SK-N-SH (cell line): ENCODE measurements at regions not wholly inside any gene's neighbourhood (a gene's known extent, or its start where the extent isn't known, plus 50 kb on each side); places are given as distances from the start of the nearest gene placed in this dataset.

Experiments used
- EZH2phosphoT487 ChIP-seq: fragments of 200-600 bp; sonication (generic); IDR thresholded peaks from 2 replicates; pipeline ENCODE4 v1.6.1; 2017; ENCODE audit warnings: low read depth, mixed run types, mild to moderate bottlenecking, antibody characterized with exemption, moderate library complexity, borderline replicate concordance
- FOXJ3 ChIP-seq: sonication (generic); formaldehyde crosslinking; IDR thresholded peaks from 2 replicates; pipeline ENCODE4 v1.5.1; 2020; ENCODE audit warnings: mild to moderate bottlenecking, missing genetic modification reagents
- POLR2AphosphoS5 ChIP-seq: IDR thresholded peaks from 2 replicates; pipeline ENCODE4 v1.6.1; 2012; ENCODE audit warnings: low read depth, low read length
- RCOR1 ChIP-seq: fragments of 150-350 bp; IDR thresholded peaks from 2 replicates; pipeline ENCODE4 v1.6.1; 2017; ENCODE audit warnings: antibody characterized with exemption, low read length
- RFX5 ChIP-seq: IDR thresholded peaks from 2 replicates; pipeline ENCODE4 v1.6.1; 2012; ENCODE audit warnings: mild to moderate bottlenecking, improper control_type of control experiment, low read length
- RXRA ChIP-seq: IDR thresholded peaks from 2 replicates; pipeline ENCODE4 v1.4.0; 2012; ENCODE audit warnings: low read depth, mild to moderate bottlenecking, borderline replicate concordance
- TEAD4 ChIP-seq: IDR thresholded peaks from 2 replicates; pipeline ENCODE4 v1.4.0; 2012; ENCODE audit warnings: mild to moderate bottlenecking, borderline replicate concordance; ENCODE audit not compliant: insufficient read depth
- TF ChIP-seq, protein P1 (sequence below): IDR thresholded peaks from 2 replicates; pipeline ENCODE4 v1.4.0; 2012; ENCODE audit warnings: low read depth, borderline replicate concordance
- TF ChIP-seq, protein P2 (sequence below): fragments of 200-600 bp; sonication (generic); IDR thresholded peaks from 2 replicates; pipeline ENCODE4 v1.6.1; 2017; ENCODE audit warnings: antibody characterized with exemption, mild to moderate bottlenecking, moderate library complexity

DNA sequence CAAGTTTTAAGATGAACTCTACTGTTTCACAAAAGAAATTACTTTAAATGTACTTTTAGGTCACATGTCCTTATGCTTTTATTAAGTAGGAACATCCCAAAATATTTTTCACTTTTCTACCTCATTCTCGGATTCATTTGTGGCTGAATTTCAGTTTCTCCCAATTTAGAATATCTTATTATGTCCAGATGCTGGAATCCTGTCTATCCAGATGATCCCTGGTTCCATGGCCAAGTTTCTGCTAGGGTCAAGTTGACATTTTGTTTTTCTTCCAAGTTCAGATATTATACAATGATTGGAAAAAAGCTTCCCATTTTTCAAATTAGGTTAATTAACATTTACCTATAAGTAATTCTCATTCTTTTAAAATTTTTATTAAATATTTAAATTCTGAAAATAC lies 181.8 kb upstream of the SLC16A7 start:
- TF ChIP-seq RFX5 (no peak), POLR2AphosphoS5 (no peak), RXRA (no peak), FOXJ3 (CRISPR knock-in tag) (no peak), EZH2phosphoT487 (no peak), RCOR1 (no peak), TEAD4 (no peak)
- TF ChIP-seq, protein P1, sequence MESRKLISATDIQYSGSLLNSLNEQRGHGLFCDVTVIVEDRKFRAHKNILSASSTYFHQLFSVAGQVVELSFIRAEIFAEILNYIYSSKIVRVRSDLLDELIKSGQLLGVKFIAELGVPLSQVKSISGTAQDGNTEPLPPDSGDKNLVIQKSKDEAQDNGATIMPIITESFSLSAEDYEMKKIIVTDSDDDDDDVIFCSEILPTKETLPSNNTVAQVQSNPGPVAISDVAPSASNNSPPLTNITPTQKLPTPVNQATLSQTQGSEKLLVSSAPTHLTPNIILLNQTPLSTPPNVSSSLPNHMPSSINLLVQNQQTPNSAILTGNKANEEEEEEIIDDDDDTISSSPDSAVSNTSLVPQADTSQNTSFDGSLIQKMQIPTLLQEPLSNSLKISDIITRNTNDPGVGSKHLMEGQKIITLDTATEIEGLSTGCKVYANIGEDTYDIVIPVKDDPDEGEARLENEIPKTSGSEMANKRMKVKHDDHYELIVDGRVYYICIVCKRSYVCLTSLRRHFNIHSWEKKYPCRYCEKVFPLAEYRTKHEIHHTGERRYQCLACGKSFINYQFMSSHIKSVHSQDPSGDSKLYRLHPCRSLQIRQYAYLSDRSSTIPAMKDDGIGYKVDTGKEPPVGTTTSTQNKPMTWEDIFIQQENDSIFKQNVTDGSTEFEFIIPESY, result no peak
- TF ChIP-seq, protein P2, sequence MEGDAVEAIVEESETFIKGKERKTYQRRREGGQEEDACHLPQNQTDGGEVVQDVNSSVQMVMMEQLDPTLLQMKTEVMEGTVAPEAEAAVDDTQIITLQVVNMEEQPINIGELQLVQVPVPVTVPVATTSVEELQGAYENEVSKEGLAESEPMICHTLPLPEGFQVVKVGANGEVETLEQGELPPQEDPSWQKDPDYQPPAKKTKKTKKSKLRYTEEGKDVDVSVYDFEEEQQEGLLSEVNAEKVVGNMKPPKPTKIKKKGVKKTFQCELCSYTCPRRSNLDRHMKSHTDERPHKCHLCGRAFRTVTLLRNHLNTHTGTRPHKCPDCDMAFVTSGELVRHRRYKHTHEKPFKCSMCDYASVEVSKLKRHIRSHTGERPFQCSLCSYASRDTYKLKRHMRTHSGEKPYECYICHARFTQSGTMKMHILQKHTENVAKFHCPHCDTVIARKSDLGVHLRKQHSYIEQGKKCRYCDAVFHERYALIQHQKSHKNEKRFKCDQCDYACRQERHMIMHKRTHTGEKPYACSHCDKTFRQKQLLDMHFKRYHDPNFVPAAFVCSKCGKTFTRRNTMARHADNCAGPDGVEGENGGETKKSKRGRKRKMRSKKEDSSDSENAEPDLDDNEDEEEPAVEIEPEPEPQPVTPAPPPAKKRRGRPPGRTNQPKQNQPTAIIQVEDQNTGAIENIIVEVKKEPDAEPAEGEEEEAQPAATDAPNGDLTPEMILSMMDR, result no peak
